Stimulated activated CD4-positive, alpha-beta T cell treated with anti-CD3 and anti-CD28 coated beads, Interleukin-1b, Interleukin-23, amount 100 ng/mL, for 4 hours (primary cell): ENCODE measurements at regions not wholly inside any gene's neighbourhood (a gene's known extent, or its start where the extent isn't known, plus 50 kb on each side); places are given as distances from the start of the nearest gene placed in this dataset.

Experiments
- DNase-seq, 2 donors: peaks; one replicate each; pipeline ENCODE4 v3.0.0-alpha.2; 2020; ENCODE audit warnings: low read depth in 2 of 2

- no peak for DNase-seq
Observed at GRCh38 chr11:70763606-70764005, 365.3 kb downstream of the CTTN start.

- no peak for DNase-seq
Observed at GRCh38 chr11:70764356-70764905, 366.1 kb downstream of the CTTN start.

GRCh38 chr11:70766901-70767300, 368.6 kb downstream of the CTTN start:
- DNase-seq, result no peak

GRCh38 chr11:70768346-70769095, 370.2 kb downstream of the CTTN start:
- no peak for DNase-seq

GRCh38 chr11:70769106-70769505, 370.8 kb downstream of the CTTN start:
- DNase-seq, result no peak

GRCh38 chr11:70769521-70769920, 371.2 kb downstream of the CTTN start:
- no peak for DNase-seq

GRCh38 chr11:70771099-70771885, 373.0 kb downstream of the CTTN start:
- no peak for DNase-seq

- DNase-seq, result no peak
Observed at GRCh38 chr11:70772950-70773349, 374.6 kb downstream of the CTTN start.

- no peak for DNase-seq
Observed at GRCh38 chr11:70775386-70776075, 377.2 kb downstream of the CTTN start.

- DNase-seq, result no peak
Observed at GRCh38 chr11:70776914-70777532, 378.7 kb downstream of the CTTN start.

- DNase-seq, result no peak
Observed at GRCh38 chr11:70778883-70779282, 380.6 kb downstream of the CTTN start.

- no peak for DNase-seq
Observed at GRCh38 chr11:70779433-70780245, 381.3 kb downstream of the CTTN start.

- no peak for DNase-seq
Observed at GRCh38 chr11:70780246-70780535, 381.9 kb downstream of the CTTN start.

GRCh38 chr11:70782401-70782913, 384.1 kb downstream of the CTTN start:
- no peak for DNase-seq

GRCh38 chr11:70783356-70783755, 385.0 kb downstream of the CTTN start:
- DNase-seq, result no peak

- DNase-seq, result no peak
Observed at GRCh38 chr11:70783821-70784220, 385.5 kb downstream of the CTTN start.

- no peak for DNase-seq
Observed at GRCh38 chr11:70785372-70785771, 387.0 kb downstream of the CTTN start.

GRCh38 chr11:70786021-70786665, 387.8 kb downstream of the CTTN start:
- DNase-seq, result no peak

- DNase-seq, result no peak
Observed at GRCh38 chr11:70788248-70789022, 390.1 kb downstream of the CTTN start.
